ENCODE measurements at regions not wholly inside any gene's neighbourhood (a gene's known extent, or its start where the extent isn't known, plus 50 kb on each side); places are given as distances from the start of the nearest gene placed in this dataset.

DNA sequence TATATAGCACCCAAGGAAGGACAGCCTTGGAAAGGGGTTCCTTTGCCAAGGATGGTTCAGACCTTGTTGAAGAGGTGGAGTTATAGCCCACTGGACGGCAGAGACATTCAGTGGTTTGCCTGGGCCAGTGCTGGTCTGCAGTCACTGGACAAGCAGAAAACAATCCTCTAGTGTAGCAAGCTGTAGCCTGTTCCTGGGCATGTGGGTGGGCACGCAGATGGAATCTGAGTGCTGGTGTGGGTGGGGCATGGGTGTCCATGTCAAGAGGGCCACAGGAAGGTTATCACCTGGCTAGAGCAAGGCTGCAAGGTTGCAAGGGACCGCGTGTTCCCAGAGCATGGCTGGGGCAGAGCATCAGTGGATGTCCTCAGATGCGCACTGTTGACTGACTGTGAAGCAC is 244.7 kb downstream of the PTPRU start:
- TF ChIP-seq, protein P1, sequence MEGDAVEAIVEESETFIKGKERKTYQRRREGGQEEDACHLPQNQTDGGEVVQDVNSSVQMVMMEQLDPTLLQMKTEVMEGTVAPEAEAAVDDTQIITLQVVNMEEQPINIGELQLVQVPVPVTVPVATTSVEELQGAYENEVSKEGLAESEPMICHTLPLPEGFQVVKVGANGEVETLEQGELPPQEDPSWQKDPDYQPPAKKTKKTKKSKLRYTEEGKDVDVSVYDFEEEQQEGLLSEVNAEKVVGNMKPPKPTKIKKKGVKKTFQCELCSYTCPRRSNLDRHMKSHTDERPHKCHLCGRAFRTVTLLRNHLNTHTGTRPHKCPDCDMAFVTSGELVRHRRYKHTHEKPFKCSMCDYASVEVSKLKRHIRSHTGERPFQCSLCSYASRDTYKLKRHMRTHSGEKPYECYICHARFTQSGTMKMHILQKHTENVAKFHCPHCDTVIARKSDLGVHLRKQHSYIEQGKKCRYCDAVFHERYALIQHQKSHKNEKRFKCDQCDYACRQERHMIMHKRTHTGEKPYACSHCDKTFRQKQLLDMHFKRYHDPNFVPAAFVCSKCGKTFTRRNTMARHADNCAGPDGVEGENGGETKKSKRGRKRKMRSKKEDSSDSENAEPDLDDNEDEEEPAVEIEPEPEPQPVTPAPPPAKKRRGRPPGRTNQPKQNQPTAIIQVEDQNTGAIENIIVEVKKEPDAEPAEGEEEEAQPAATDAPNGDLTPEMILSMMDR (IDR thresholded peaks at IDR 0.05 in 4 of 5, conservative IDR thresholded peaks at IDR 0.05 in 1 of 5) = no peak
- TF ChIP-seq POLR2A (IDR thresholded peaks at IDR 0.05) = no peak

Measured in gastrocnemius medialis (tissue), 4 donors.